ENCODE measurements at regions not wholly inside any gene's neighbourhood (a gene's known extent, or its start where the extent isn't known, plus 50 kb on each side); places are given as distances from the start of the nearest gene placed in this dataset.
A peak's percentile ranks its signal among the peaks of the same experiment; 100 is the strongest.

GRCh38 chr3:59480486-59480995 is 430.7 kb upstream of the CFAP20DC start (continued):
- no peak for TF ChIP-seq ZBTB4 (CRISPR knock-in tag; IDR thresholded peaks at IDR 0.05)
- TF ChIP-seq USF2 (IDR thresholded peaks at IDR 0.05; ENCODE audit: borderline replicate concordance, low read depth, low read length): no peak; the same call in 1 of the 2 replicates
- no peak for TF ChIP-seq USF1 (IDR thresholded peaks at IDR 0.05; ENCODE audit: borderline replicate concordance, extremely low read length, insufficient read depth, low read depth, low read length)
- TF ChIP-seq BCLAF1 (IDR thresholded peaks at IDR 0.05): no peak
- no peak for TF ChIP-seq BCL11A (IDR thresholded peaks at IDR 0.05; ENCODE audit: low read depth, low read length)
- TF ChIP-seq SMC3 (IDR thresholded peaks at IDR 0.05; ENCODE audit: borderline replicate concordance, low read length): peak; percentile 20; the same call in 1 of the 2 replicates
- no peak for TF ChIP-seq STAT3 (IDR thresholded peaks at IDR 0.05; ENCODE audit: low read depth, low read length)
- no peak for TF ChIP-seq IRF3 (IDR thresholded peaks at IDR 0.05)
- TF ChIP-seq CTCF (IDR thresholded peaks at IDR 0.05 in 2 of 3, conservative IDR thresholded peaks at IDR 0.05 in 1 of 3; ENCODE audit: control insufficient read depth in 2 of 3, extremely low read depth in 1 of 3, insufficient read depth in 1 of 3, low read depth in 3 of 3, low read length in 3 of 3): 0 out of 6 replicates have a peak, but pooled peaks of 1 of the 3 experiments have one; percentile 12
- TF ChIP-seq BACH1 (IDR thresholded peaks at IDR 0.05; ENCODE audit: borderline replicate concordance): 0 out of 2 replicates have a peak, but pooled peaks have one; percentile 18
- TF ChIP-seq NFIC (IDR thresholded peaks at IDR 0.05; ENCODE audit: low read depth, low read length): peak; percentile 84
- no peak for TF ChIP-seq BRCA1 (IDR thresholded peaks at IDR 0.05; ENCODE audit: low read depth, low read length)
- TF ChIP-seq RCOR1 (conservative IDR thresholded peaks at IDR 0.05; ENCODE audit: low read depth, low read length): no peak
- no peak for TF ChIP-seq CBFB (IDR thresholded peaks at IDR 0.05; ENCODE audit: low read depth)
- no peak for TF ChIP-seq RBBP5 (conservative IDR thresholded peaks at IDR 0.05)
- no peak for TF ChIP-seq KAT2A (conservative IDR thresholded peaks at IDR 0.05; ENCODE audit: control insufficient read depth, low read depth, low read length)
- TF ChIP-seq RFX5 (IDR thresholded peaks at IDR 0.05; ENCODE audit: low read depth, low read length): no peak
- TF ChIP-seq HDGF (IDR thresholded peaks at IDR 0.05): no peak
- 0 out of 2 replicates have a peak, but pooled peaks have one; percentile 36 for TF ChIP-seq MTA3 (IDR thresholded peaks at IDR 0.05; ENCODE audit: borderline replicate concordance, low read length)
- no peak for TF ChIP-seq ZNF274 (IDR thresholded peaks at IDR 0.05; ENCODE audit: insufficient read depth, insufficient read length)
- TF ChIP-seq ZSCAN29 (IDR thresholded peaks at IDR 0.05): no peak
